H1 (cell line): ENCODE measurements at regions not wholly inside any gene's neighbourhood (a gene's known extent, or its start where the extent isn't known, plus 50 kb on each side); places are given as distances from the start of the nearest gene placed in this dataset.

ENCODE experiments used
- CTCF ChIA-PET: fragments of 300-600 bp; sonication (Branson Sonifier 250); formaldehyde crosslinking; loops from one replicate; lab custom pipeline; 2021; ENCODE audit not compliant: partially characterized antibody; lab: Charles Lee
- POLR2A ChIA-PET: fragments of 300-600 bp; sonication (Branson Sonifier 250); formaldehyde crosslinking; loops from one replicate; lab custom pipeline; 2021; ENCODE audit warnings: inconsistent platforms; ENCODE audit not compliant: partially characterized antibody; lab: Charles Lee
- DNase-seq, 2 experiments: peaks; one replicate each; pipeline versions ENCODE4 v3.0.0 to v3.0.0-alpha.2; 2010 to 2022; ENCODE audit warnings: low spot score in 2 of 2, low read depth in 1 of 2, mixed read lengths in 1 of 2
- FAIRE-seq: peaks from 2 replicates; lab custom pipeline; 2011; peaks lifted over from hg19 to GRCh38; lab: Jason Lieb, UNC
- H2AFZ ChIP-seq: 2 replicates; pipeline ENCODE4 v1.8.1; 2012; ENCODE audit warnings: low read length, inconsistent platforms
- H2AK5ac ChIP-seq: 2 replicates; pipeline ENCODE4 v1.6.1; 2013; ENCODE audit warnings: low read depth, low read length
- H2BK120ac ChIP-seq: replicated peaks from 2 replicates; pipeline ENCODE3; 2013; ENCODE audit warnings: low read depth, low read length, inconsistent platforms
- H2BK12ac ChIP-seq: 2 replicates; pipeline ENCODE4 v1.6.1; 2013; ENCODE audit warnings: low read depth, low read length
- H2BK15ac ChIP-seq: 2 replicates; pipeline ENCODE4 v1.6.1; 2013; ENCODE audit warnings: low read length
- H2BK20ac ChIP-seq: 2 replicates; pipeline ENCODE4 v1.6.1; 2013; ENCODE audit warnings: low read length
- H2BK5ac ChIP-seq: 2 replicates; pipeline ENCODE4 v1.6.1; 2013; ENCODE audit warnings: low read depth, low read length
- H3K14ac ChIP-seq: 2 replicates; pipeline ENCODE4 v1.6.1; 2013; ENCODE audit warnings: inconsistent platforms; ENCODE audit not compliant: insufficient read length
- H3K18ac ChIP-seq: 2 replicates; pipeline ENCODE4 v1.6.1; 2013; ENCODE audit warnings: low read length; ENCODE audit errors: extremely low read depth
- H3K23ac ChIP-seq: 2 replicates; pipeline ENCODE4 v1.6.1; 2013; ENCODE audit warnings: inconsistent platforms; ENCODE audit not compliant: insufficient read length
- H3K23me2 ChIP-seq: 2 replicates; pipeline ENCODE4 v1.6.1; 2013; ENCODE audit warnings: low read depth, low read length
- H3K27ac ChIP-seq: 2 replicates; pipeline ENCODE4 v1.6.1; 2011; ENCODE audit warnings: low read depth, low read length, inconsistent platforms
- H3K27me3 ChIP-seq, 4 experiments: replicated peaks in 1 of 4; 1 replicate in 1 of 4; 2 replicates in 3 of 4; pipeline versions ENCODE4 v1.6.1 to v1.8.1; 2011 to 2013; ENCODE audit warnings: low read length in 3 of 4, mild to moderate bottlenecking in 3 of 4, inconsistent platforms in 2 of 4, mixed read lengths in 2 of 4, moderate library complexity in 1 of 4; ENCODE audit not compliant: control insufficient read depth in 3 of 4, insufficient read depth in 3 of 4; ENCODE audit errors: extremely low read depth in 1 of 4
- H3K36me3 ChIP-seq, 4 experiments: 2 replicates each; pipeline versions ENCODE4 v1.6.1 to v1.8.1; 2011 to 2013; ENCODE audit warnings: mild to moderate bottlenecking in 4 of 4, low read length in 3 of 4, moderate library complexity in 2 of 4, control low read depth in 1 of 4, inconsistent platforms in 1 of 4; ENCODE audit not compliant: insufficient read depth in 4 of 4, control insufficient read depth in 2 of 4
- H3K4ac ChIP-seq: replicated peaks from 2 replicates; pipeline ENCODE3; 2013; ENCODE audit warnings: low read length, low read depth, mixed read lengths, inconsistent platforms; ENCODE audit not compliant: insufficient read length
- H3K4me1 ChIP-seq, 4 experiments: replicated peaks in 1 of 4; 1 replicate in 1 of 4; 2 replicates in 3 of 4; pipeline versions ENCODE4 v1.6.1 to v1.8.1; 2011 to 2013; ENCODE audit warnings: low read length in 3 of 4, inconsistent platforms in 2 of 4, mixed read lengths in 1 of 4; ENCODE audit not compliant: insufficient read depth in 4 of 4, control insufficient read depth in 3 of 4
- H3K4me2 ChIP-seq, 2 experiments: 2 replicates each; pipeline versions ENCODE4 v1.6.1 to v1.8.1; 2011 to 2013; ENCODE audit warnings: low read depth in 2 of 2, low read length in 2 of 2, control low read depth in 1 of 2, inconsistent platforms in 1 of 2, mild to moderate bottlenecking in 1 of 2; ENCODE audit not compliant: insufficient read depth in 1 of 2
- H3K4me3 ChIP-seq, 4 experiments: fragments of 200-600, 300-600 bp in 1 of 4; sonication (generic), shearing (Covaris generic), sonication (Bioruptor Twin) in 1 of 4; 2 replicates each; pipeline versions ENCODE4 v1.5.1 to v1.8.1; 2011 to 2016; ENCODE audit warnings: low read length in 4 of 4, low read depth in 3 of 4, control low read depth in 2 of 4, inconsistent platforms in 2 of 4, mild to moderate bottlenecking in 2 of 4, mixed read lengths in 1 of 4, moderate library complexity in 1 of 4; ENCODE audit not compliant: insufficient read depth in 2 of 4; ENCODE audit errors: extremely low read depth in 1 of 4
- H3K56ac ChIP-seq: replicated peaks from 2 replicates; pipeline ENCODE3; 2013; ENCODE audit warnings: low read depth, mild to moderate bottlenecking, mixed read lengths, low read length, inconsistent platforms; ENCODE audit not compliant: insufficient read length
- H3K79me1 ChIP-seq: 2 replicates; pipeline ENCODE4 v1.6.1; 2013; ENCODE audit warnings: low read depth, low read length, control low read depth
- H3K79me2 ChIP-seq, 2 experiments: 2 replicates each; pipeline versions ENCODE4 v1.6.1 to v1.8.1; 2012 to 2013; ENCODE audit warnings: low read length in 2 of 2, mild to moderate bottlenecking in 2 of 2, inconsistent platforms in 1 of 2; ENCODE audit not compliant: insufficient read depth in 2 of 2, control insufficient read depth in 1 of 2
- H3K9ac ChIP-seq, 4 experiments: replicated peaks in 1 of 4; 1 replicate in 1 of 4; 2 replicates in 3 of 4; pipeline versions ENCODE4 v1.6.1 to v1.8.1; 2011 to 2013; ENCODE audit warnings: low read depth in 3 of 4, low read length in 3 of 4, control low read depth in 2 of 4, mild to moderate bottlenecking in 2 of 4, moderate library complexity in 2 of 4, inconsistent platforms in 1 of 4; ENCODE audit errors: extremely low read depth in 1 of 4
- H3K9me3 ChIP-seq, 2 experiments: 2 replicates each; pipeline versions ENCODE4 v1.6.1 to v1.8.1; 2012 to 2013; ENCODE audit warnings: mild to moderate bottlenecking in 2 of 2, moderate library complexity in 2 of 2, control low read depth in 1 of 2, inconsistent platforms in 1 of 2, low read depth in 1 of 2, low read length in 1 of 2, mixed read lengths in 1 of 2; ENCODE audit not compliant: insufficient read depth in 2 of 2
- H4K20me1 ChIP-seq, 2 experiments: replicated peaks in 1 of 2; 2 replicates each; pipeline versions ENCODE3 to v1.8.1; 2011 to 2013; ENCODE audit warnings: inconsistent platforms in 2 of 2, low read length in 2 of 2, mild to moderate bottlenecking in 1 of 2; ENCODE audit not compliant: insufficient read depth in 2 of 2, control insufficient read depth in 1 of 2
- H4K5ac ChIP-seq: 2 replicates; pipeline ENCODE4 v1.6.1; 2013; ENCODE audit warnings: low read length, low read depth, mixed read lengths, inconsistent platforms; ENCODE audit not compliant: insufficient read length
- H4K8ac ChIP-seq: 2 replicates; pipeline ENCODE4 v1.8.0; 2013; ENCODE audit warnings: mild to moderate bottlenecking, moderate library complexity, low read length, inconsistent platforms; ENCODE audit not compliant: insufficient read depth; ENCODE audit errors: extremely low read depth
- H4K91ac ChIP-seq: replicated peaks from 2 replicates; pipeline ENCODE3; 2013; ENCODE audit warnings: low read length, mixed read lengths, inconsistent platforms; ENCODE audit not compliant: insufficient read length
- CEBPB ChIP-seq: IDR thresholded peaks from 2 replicates; pipeline ENCODE4 v1.6.1; 2012; ENCODE audit warnings: low read depth, low read length
- CHD2 ChIP-seq: IDR thresholded peaks from 2 replicates; pipeline ENCODE4 v1.6.1; 2012; ENCODE audit warnings: low read length, improper control_type of control experiment
- CTCF ChIP-seq, 3 experiments: IDR thresholded peaks; 1 replicate in 2 of 3; 2 replicates in 1 of 3; pipeline versions ENCODE4 v1.5.1 to v1.6.1; 2011; ENCODE audit warnings: low read length in 3 of 3, mild to moderate bottlenecking in 3 of 3, inconsistent platforms in 2 of 3, low read depth in 1 of 3, moderate library complexity in 1 of 3; ENCODE audit not compliant: insufficient read depth in 1 of 3; ENCODE audit errors: control extremely low read depth in 1 of 3
- GABPA ChIP-seq: IDR thresholded peaks from 2 replicates; pipeline ENCODE4 v1.6.1; 2011; ENCODE audit warnings: mild to moderate bottlenecking, low read length, moderate library complexity, borderline replicate concordance; ENCODE audit not compliant: insufficient read depth
- KDM1A ChIP-seq: fragments of 200-600, 300-600 bp; sonication (generic); IDR thresholded peaks from 2 replicates; pipeline ENCODE4 v1.7.1; 2016; ENCODE audit warnings: mild to moderate bottlenecking, low read length, borderline replicate concordance
- KDM4A ChIP-seq: IDR thresholded peaks from one replicate; pipeline ENCODE4 v1.7.1; 2012; ENCODE audit warnings: low read depth, mild to moderate bottlenecking, moderate library complexity, low read length, inconsistent platforms; ENCODE audit not compliant: severe bottlenecking
- KDM5A ChIP-seq: fragments of 200-600 bp; IDR thresholded peaks from 2 replicates; pipeline ENCODE4 v1.7.1; 2012; ENCODE audit warnings: mild to moderate bottlenecking, low read length, inconsistent platforms, mixed read lengths
- MAFK ChIP-seq: IDR thresholded peaks from 2 replicates; pipeline ENCODE4 v1.6.1; 2012; ENCODE audit warnings: low read depth, mild to moderate bottlenecking, improper control_type of control experiment, low read length
- POLR2AphosphoS5 ChIP-seq: IDR thresholded peaks from 2 replicates; pipeline ENCODE4 v1.6.1; 2011; ENCODE audit warnings: low read depth, low read length
- RNF2 ChIP-seq: fragments of 200-900, 300-1000 bp; sonication (generic); IDR thresholded peaks from 2 replicates; pipeline ENCODE4 v1.7.1; 2016; ENCODE audit warnings: borderline replicate concordance, low read depth, mild to moderate bottlenecking, antibody characterized with exemption, low read length; ENCODE audit not compliant: poor library complexity, severe bottlenecking; ENCODE audit errors: missing control alignments
- SIN3A ChIP-seq, 2 experiments: IDR thresholded peaks in 1 of 2; conservative IDR thresholded peaks in 1 of 2; 2 replicates each; pipeline ENCODE4 v1.6.1; 2011 to 2012; ENCODE audit warnings: low read length in 2 of 2, improper control_type of control experiment in 1 of 2, low read depth in 1 of 2, mild to moderate bottlenecking in 1 of 2
- SP1 ChIP-seq: IDR thresholded peaks from 2 replicates; pipeline ENCODE4 v1.6.1; 2011; ENCODE audit warnings: low read depth, low read length
- WGBS, 2 experiments: shearing (Covaris generic) in 1 of 2; methylation state at CpG; one replicate each; pipeline versions ENCODE4 v1.1.6 to v1.1.7; 2013 to 2015; ENCODE audit warnings: low lambda C conversion rate in 2 of 2, mixed read lengths in 2 of 2, inconsistent platforms in 1 of 2, low coverage in 1 of 2, missing lambda C conversion rate in 1 of 2; ENCODE audit not compliant: insufficient replicate concordance in 2 of 2, insufficient coverage in 1 of 2, insufficient read length in 1 of 2; ENCODE audit errors: extremely low coverage in 1 of 2, missing lambda C conversion rate in 1 of 2; 5-methylcytosine and 5-hydroxymethylcytosine counted together

- ChIA-PET POLR2A (no interaction called here), CTCF (interaction anchor here (1.0 kb wide), 1 partner anchor 9 kb away, joined by 3 read pairs; no protein-coding TSS in a partner anchor)
- Histone ChIP-seq H3K4me2 (no peak overlapping the region), H3K36me3 (no peaks in the 10 kb centered on the region), H2BK20ac (no peak overlapping the region), H2BK15ac (no peak overlapping the region), H4K91ac (no peak overlapping the region), H3K9ac (no peak overlapping the region), H2BK12ac (no peak overlapping the region), H2AK5ac (no peak overlapping the region), H4K20me1 (no peaks in the 10 kb centered on the region), H3K27ac (no peak overlapping the region), H3K4me3 (no peak overlapping the region), H3K14ac (no peak overlapping the region), H3K4ac (no peak overlapping the region), H3K23me2 (no peaks in the 10 kb centered on the region), H3K4me1 (no peaks in the 10 kb centered on the region), H2AFZ (no peak overlapping the region), H2BK5ac (no peak overlapping the region), H3K79me1 (no peaks in the 10 kb centered on the region), H4K5ac (no peak overlapping the region), H3K18ac (no peak overlapping the region), H3K56ac (no peak overlapping the region), H2BK120ac (no peak overlapping the region), H3K23ac (no peak overlapping the region), H3K9me3 (no peaks in the 10 kb centered on the region), H3K27me3 (no peaks in the 10 kb centered on the region), H3K79me2 (no peaks in the 10 kb centered on the region), H4K8ac (no peak overlapping the region)
- WGBS, 2 experiments, result 89% methylated on average over 3 of the region's 3 CpGs; no CpG with 5 or more reads in 1 of the 2 experiments
- DNase-seq (no peak), FAIRE-seq (no peak)
- TF ChIP-seq GABPA (no peak), SP1 (no peak), KDM4A (no peak), CEBPB (no peak), KDM5A (no peak), SIN3A (conservative IDR thresholded peaks at IDR 0.05 in 1 of 2, IDR thresholded peaks at IDR 0.05 in 1 of 2; ENCODE audit: low read depth in 1 of 2, low read length in 2 of 2) (no peak), KDM1A (no peak), MAFK (no peak), CHD2 (no peak), POLR2AphosphoS5 (no peak), CTCF (IDR thresholded peaks at IDR 0.05; ENCODE audit: control extremely low read depth in 1 of 3, insufficient read depth in 1 of 3, low read depth in 1 of 3, low read length in 3 of 3) (no peak), RNF2 (no peak)
These were observed 368.0 kb upstream of the PRMT6 start for GRCh38 chr1:106688446-106688845.
